Heart right ventricle (tissue), 16 donors: ENCODE measurements at regions not wholly inside any gene's neighbourhood (a gene's known extent, or its start where the extent isn't known, plus 50 kb on each side); places are given as distances from the start of the nearest gene placed in this dataset.

ENCODE experiments used
- ATAC-seq, 8 donors: fragments of 200-7000 bp; cut with Tn5 transposase; one replicate each; pipeline ENCODE4 v1.9.1; 2020; ENCODE audit warnings: mild to moderate bottlenecking in 8 of 8, moderate library complexity in 8 of 8, moderate number of reproducible peaks in 1 of 8
- DNase-seq, 2 donors: peaks; one replicate each; pipeline ENCODE4 v3.0.0-alpha.2; 2020
- H3K27ac ChIP-seq, 10 donors: fragments of 200-600 bp; sonication (generic) in 2 of 10; one replicate each; pipeline versions ENCODE4 v1.5.0 to v1.8.0; 2020 to 2022; ENCODE audit warnings: mild to moderate bottlenecking in 3 of 10
- H3K27me3 ChIP-seq, 7 donors: fragments of 200-600 bp; one replicate each; pipeline ENCODE4 v1.8.0; 2021 to 2022; ENCODE audit warnings: mild to moderate bottlenecking in 2 of 7
- H3K36me3 ChIP-seq, 9 donors: fragments of 200-600 bp; sonication (generic) in 1 of 9; one replicate each; pipeline versions ENCODE4 v1.5.0 to v1.8.0; 2020 to 2022; ENCODE audit warnings: mild to moderate bottlenecking in 2 of 9
- H3K4me1 ChIP-seq, 9 donors: fragments of 200-600 bp; sonication (generic) in 1 of 9; one replicate each; pipeline versions ENCODE4 v1.5.0 to v1.8.0; 2020 to 2022; ENCODE audit warnings: mild to moderate bottlenecking in 4 of 9
- H3K4me3 ChIP-seq, 10 donors: fragments of 200-600 bp; sonication (generic) in 2 of 10; one replicate each; pipeline versions ENCODE4 v1.5.0 to v1.8.0; 2020 to 2022; ENCODE audit warnings: mild to moderate bottlenecking in 7 of 10, moderate library complexity in 2 of 10
- H3K9me3 ChIP-seq, 11 donors: fragments of 200-600 bp in 10 of 11; sonication (generic) in 2 of 11; one replicate each; pipeline versions ENCODE4 v1.5.0 to v1.8.0; 2013 to 2022; ENCODE audit warnings: mild to moderate bottlenecking in 2 of 11, control low read depth in 1 of 11, moderate library complexity in 1 of 11
- WGBS, 2 donors: extraction: QIAGEN DNeasy Blood & Tissue Kit; methylation state at CpG; one replicate each; pipeline ENCODE4 v1.1.7; 2013; ENCODE audit warnings: inconsistent platforms in 1 of 2; 5-methylcytosine and 5-hydroxymethylcytosine counted together
- intact Hi-C, 10 donors: fragments of 100-400 bp; cut with DNase I; formaldehyde crosslinking; loops; one replicate each; pipeline versions ENCODE4 v1.11.1 to v1.14.2; 2022
- TF ChIP-seq, protein P1 (sequence below), 9 donors: fragments of 200-600 bp; sonication (generic) in 2 of 9; IDR thresholded peaks; one replicate each; pipeline versions ENCODE4 v1.5.0 to v1.8.0; 2021 to 2022; ENCODE audit warnings: antibody characterized with exemption in 9 of 9, mild to moderate bottlenecking in 5 of 9, moderate library complexity in 1 of 9
- donor health status: Arrhythmogenic right ventricular cardiomyopathy.
- donor health status: ischemic (EF 13 %, LVEDD 7.1; RV severe dilation, severe dysfunction).
- donor health status: healthy with polysubstance abuse.
- donor health status: DM: no; HTN: yes; CAD: no.
- donor health status: DM: no; HTN: no; CAD: no.
- donor health status: ischemic (EF 25% LVEDD 6.9; RV normal size, moderate dysfunction).
- donor health status: ischemic (EF 25% LVEDD 5.7; RV mildly dilated, moderate dysfunction).
- donor health status: healthy.
- donor health status: DM: yes; HTN: yes; CAD: no.
- donor health status: Ischemic cardiomyopathy.
- donor health status: ischemic (EF 35%, LVEDD 5.7; RV mildly dilated, moderate dysfunction).
- donor health status: nonischemic (EF 11% LVEDD 7.7; RV severe dilation, severe dysfunction).
- donor health status: DM: yes; HTN: yes; CAD: no.
- donor health status: PGD.
- donor health status: ischemic (EF 29% LVEDD 5.4; RV normal size, mild dysfunction).
- donor health status: nonischemic (EF 23%, LVEDD 6.1; RV moderate dilation, normal function).

DNA sequence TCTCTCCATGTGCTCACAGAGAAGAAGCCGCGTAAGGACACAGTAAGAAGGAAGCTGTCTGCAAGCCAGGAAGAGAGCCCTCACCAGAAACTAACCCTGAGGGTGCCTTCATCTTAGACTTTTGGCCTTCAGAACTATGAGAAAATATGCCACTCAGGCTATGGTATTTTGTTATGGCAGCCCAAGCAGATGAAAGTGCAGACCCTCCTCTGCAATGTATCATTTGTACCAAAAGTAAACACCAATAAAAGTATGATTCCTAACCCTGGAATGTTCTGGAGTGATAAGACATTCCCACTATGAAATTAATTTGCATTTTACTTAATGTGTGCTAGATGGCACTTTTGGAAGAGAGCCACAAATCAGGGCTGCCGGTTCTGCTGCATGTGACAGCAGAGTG lies 594.3 kb downstream of the UTRN start:
- Histone ChIP-seq H3K4me1 (no peaks in the 10 kb centered on the region), H3K4me3 (no peak overlapping the region), H3K36me3 (no peaks in the 10 kb centered on the region), H3K27me3 (peaks cover 0 to 3% (median 0%) of the 10 kb centered on the region in 7 donors), H3K9me3 (no peaks in the 10 kb centered on the region), H3K27ac (no peak overlapping the region)
- DNase-seq (no peak), ATAC-seq (no peak)
- TF ChIP-seq, protein P1, sequence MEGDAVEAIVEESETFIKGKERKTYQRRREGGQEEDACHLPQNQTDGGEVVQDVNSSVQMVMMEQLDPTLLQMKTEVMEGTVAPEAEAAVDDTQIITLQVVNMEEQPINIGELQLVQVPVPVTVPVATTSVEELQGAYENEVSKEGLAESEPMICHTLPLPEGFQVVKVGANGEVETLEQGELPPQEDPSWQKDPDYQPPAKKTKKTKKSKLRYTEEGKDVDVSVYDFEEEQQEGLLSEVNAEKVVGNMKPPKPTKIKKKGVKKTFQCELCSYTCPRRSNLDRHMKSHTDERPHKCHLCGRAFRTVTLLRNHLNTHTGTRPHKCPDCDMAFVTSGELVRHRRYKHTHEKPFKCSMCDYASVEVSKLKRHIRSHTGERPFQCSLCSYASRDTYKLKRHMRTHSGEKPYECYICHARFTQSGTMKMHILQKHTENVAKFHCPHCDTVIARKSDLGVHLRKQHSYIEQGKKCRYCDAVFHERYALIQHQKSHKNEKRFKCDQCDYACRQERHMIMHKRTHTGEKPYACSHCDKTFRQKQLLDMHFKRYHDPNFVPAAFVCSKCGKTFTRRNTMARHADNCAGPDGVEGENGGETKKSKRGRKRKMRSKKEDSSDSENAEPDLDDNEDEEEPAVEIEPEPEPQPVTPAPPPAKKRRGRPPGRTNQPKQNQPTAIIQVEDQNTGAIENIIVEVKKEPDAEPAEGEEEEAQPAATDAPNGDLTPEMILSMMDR (IDR thresholded peaks at IDR 0.05), result no peak
- intact Hi-C loops, result no loop called here
- WGBS, 2 donors, result 73% methylated on average over 3 of the region's 3 CpGs

DNA sequence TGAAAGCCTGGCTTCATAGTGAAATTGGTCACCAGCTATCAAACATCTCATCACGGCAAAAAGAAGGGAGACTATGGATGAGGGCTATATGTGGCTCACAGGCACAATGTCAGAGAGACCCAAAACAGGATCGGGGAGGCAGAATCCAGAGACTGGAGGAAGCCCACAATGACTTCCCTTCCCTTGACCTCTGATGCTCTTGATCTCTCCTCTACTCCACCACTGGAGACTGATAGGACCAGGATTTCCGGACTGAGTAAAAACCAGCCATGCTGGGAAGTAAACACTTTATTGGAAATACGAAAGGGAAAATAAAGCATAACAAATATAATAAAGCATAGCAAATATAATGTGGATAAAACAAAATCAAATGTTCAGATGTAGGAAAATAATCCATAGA lies 597.3 kb downstream of the UTRN start:
- no peaks in the 10 kb centered on the region for H3K36me3 ChIP-seq
- WGBS, 2 donors, result 74 to 82% methylated on average over 4 of the region's 4 CpGs
- DNase-seq, result no peak
- intact Hi-C loops, result no loop called here
- no peaks in the 10 kb centered on the region for H3K4me1 ChIP-seq
- ATAC-seq, result no peak
- H3K27me3 ChIP-seq, result no peaks in the 10 kb centered on the region
- TF ChIP-seq, protein P1 (IDR thresholded peaks at IDR 0.05), result no peak
- H3K9me3 ChIP-seq, result no peaks in the 10 kb centered on the region
- H3K4me3 ChIP-seq, result no peak overlapping the region
- no peak overlapping the region for H3K27ac ChIP-seq

DNA sequence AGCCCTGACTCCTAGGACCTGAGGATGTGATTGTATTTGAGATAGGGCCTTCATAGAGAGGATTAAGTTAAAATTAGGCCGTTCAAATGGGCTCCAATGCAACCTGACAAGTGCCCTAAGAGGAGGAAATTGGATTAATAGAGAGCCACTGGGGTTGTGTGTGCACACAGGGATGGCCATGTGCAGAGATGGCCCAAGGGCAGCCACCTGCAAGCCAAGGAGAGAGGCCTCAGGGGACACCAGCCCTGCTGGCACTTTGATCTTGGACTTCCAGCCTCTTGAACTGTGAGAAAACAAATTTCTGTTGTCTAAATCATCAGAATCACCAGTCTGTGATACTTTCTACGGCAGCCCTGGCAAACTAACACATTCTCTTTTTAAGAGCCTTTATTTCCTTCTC lies 598.8 kb downstream of the UTRN start:
- TF ChIP-seq, protein P1 (IDR thresholded peaks at IDR 0.05), result no peak
- intact Hi-C loops, result no loop called here
- DNase-seq (no peak), ATAC-seq (no peak)
- no peaks in the 10 kb centered on the region for H3K27me3 ChIP-seq
- H3K4me3 ChIP-seq, result no peak overlapping the region
- H3K36me3 ChIP-seq, result no peaks in the 10 kb centered on the region
- H3K4me1 ChIP-seq, result no peaks in the 10 kb centered on the region
- no peaks in the 10 kb centered on the region for H3K9me3 ChIP-seq
- H3K27ac ChIP-seq, result no peak overlapping the region
- WGBS, 2 donors, result 85 to 92% methylated on average over 2 of the region's 2 CpGs

DNA sequence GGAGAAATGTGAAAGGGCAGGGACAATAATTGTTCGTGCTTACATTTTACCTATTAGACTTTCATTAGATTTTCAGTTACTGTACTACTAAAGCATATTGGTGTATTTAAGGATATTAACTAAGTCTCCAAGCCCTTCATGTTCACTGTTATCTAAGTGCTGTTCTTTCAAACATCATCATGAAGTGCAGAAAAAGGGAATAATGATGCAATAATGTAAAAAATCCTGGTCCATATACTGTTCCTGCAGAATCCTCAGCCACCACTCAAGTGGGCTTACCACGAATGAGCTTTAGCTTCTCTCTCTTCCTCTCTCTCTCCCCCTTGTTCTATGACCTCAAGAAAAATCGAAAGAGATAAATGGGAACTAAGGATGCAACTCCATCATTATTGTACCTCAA lies 600.7 kb downstream of the UTRN start:
- WGBS, 2 donors, result 67 to 79% methylated on average over 3 of the region's 3 CpGs
- H3K4me3 ChIP-seq, result no peak overlapping the region
- H3K27ac ChIP-seq, result no peak overlapping the region
- intact Hi-C loops, result no loop called here
- DNase-seq, result no peak
- TF ChIP-seq, protein P1 (IDR thresholded peaks at IDR 0.05), result no peak
- H3K36me3 ChIP-seq, result no peaks in the 10 kb centered on the region
- H3K4me1 ChIP-seq, result no peaks in the 10 kb centered on the region
- H3K9me3 ChIP-seq, result no peaks in the 10 kb centered on the region
- ATAC-seq, result no peak
- H3K27me3 ChIP-seq, result no peaks in the 10 kb centered on the region

DNA sequence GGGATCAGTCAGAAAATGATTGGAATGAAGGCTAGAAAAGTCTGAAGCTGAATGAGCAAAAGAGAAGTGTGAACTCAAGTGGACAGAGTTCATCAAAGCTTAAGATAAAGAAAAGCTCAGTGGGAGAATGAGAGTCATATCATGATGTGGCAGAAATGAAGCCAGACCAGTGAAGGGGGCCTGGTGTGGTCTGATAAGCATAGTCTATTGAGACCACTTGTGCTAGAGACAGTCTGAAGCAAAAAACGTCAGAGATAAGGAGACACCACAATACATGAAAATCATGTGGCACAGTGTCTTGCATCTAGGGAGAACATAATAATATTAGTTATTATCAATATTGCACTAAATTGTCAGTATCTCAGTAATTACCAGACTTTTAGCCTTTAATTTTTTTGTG lies 601.5 kb downstream of the UTRN start:
- 3 to 9% methylated on average over 1 of the region's 1 CpG for WGBS, 2 donors

More for the DNA sequence above, 601.5 kb downstream of the UTRN start:
- TF ChIP-seq, protein P1 (IDR thresholded peaks at IDR 0.05), result no peak
- Histone ChIP-seq H3K27me3 (no peaks in the 10 kb centered on the region), H3K27ac (no peak overlapping the region), H3K36me3 (no peaks in the 10 kb centered on the region), H3K4me1 (no peaks in the 10 kb centered on the region), H3K4me3 (no peak overlapping the region), H3K9me3 (no peaks in the 10 kb centered on the region)
- intact Hi-C loops, result no loop called here
- DNase-seq, result no peak
- no peak for ATAC-seq
